Body of pancreas (tissue), 4 donors: ENCODE measurements at regions not wholly inside any gene's neighbourhood (a gene's known extent, or its start where the extent isn't known, plus 50 kb on each side); places are given as distances from the start of the nearest gene placed in this dataset.

Source experiments
- ATAC-seq: fragments of 150-250 bp; one replicate; pipeline ENCODE4 v1.9.1; 2016
- DNase-seq, 4 donors: peaks; one replicate each; pipeline ENCODE4 v3.0.0-alpha.2; 2019
- H3K27ac ChIP-seq, 4 donors: fragments of 200-600 bp; sonication (generic); 1 replicate in 3 of 4; 2 replicates in 1 of 4; pipeline versions ENCODE4 v1.5.1 to v1.6.1; 2016 to 2019; ENCODE audit warnings: mild to moderate bottlenecking in 1 of 4, mixed read lengths in 1 of 4, moderate library complexity in 1 of 4
- H3K27me3 ChIP-seq, 2 donors: fragments of 200-600 bp; sonication (generic); one replicate each; pipeline ENCODE4 v1.6.0; 2016; ENCODE audit warnings: mild to moderate bottlenecking in 1 of 2
- H3K36me3 ChIP-seq, 2 donors: fragments of 200-600 bp; sonication (generic); replicated peaks in 1 of 2; 2 replicates each; pipeline ENCODE4 v1.5.1; 2016; ENCODE audit warnings: low read depth in 2 of 2; ENCODE audit not compliant: insufficient read depth in 1 of 2
- H3K4me1 ChIP-seq: fragments of 200-600 bp; sonication (generic); one replicate; pipeline ENCODE4 v1.6.0; 2016
- H3K4me3 ChIP-seq, 2 donors: fragments of 200-600 bp; sonication (generic); 1 replicate in 1 of 2; 2 replicates in 1 of 2; pipeline ENCODE4 v1.5.1; 2016 to 2019
- H3K9me3 ChIP-seq, 3 donors: fragments of 200-600 bp; sonication (generic); 1 replicate in 2 of 3; 2 replicates in 1 of 3; pipeline ENCODE4 v1.5.1; 2016
- POLR2A ChIP-seq, 3 donors: fragments of 450-650 bp; IDR thresholded peaks; one replicate each; pipeline ENCODE4 v1.6.1; 2016; ENCODE audit warnings: antibody characterized with exemption in 3 of 3, mild to moderate bottlenecking in 2 of 3
- WGBS, 2 donors: methylation state at CpG; one replicate each; pipeline ENCODE4 v1.1.5; 2017; 5-methylcytosine and 5-hydroxymethylcytosine counted together
- intact Hi-C: fragments of 100-400 bp; cut with DNase I; formaldehyde crosslinking; loops from one replicate; pipeline ENCODE4 v1.15.1; 2023
- TF ChIP-seq, protein P1 (sequence below), 7 experiments: fragments of 450-650 bp in 4 of 7; fragments of 200-600 bp in 3 of 7; sonication (generic) in 3 of 7; IDR thresholded peaks; one replicate each; pipeline ENCODE4 v1.5.1; 2016 to 2019; ENCODE audit warnings: antibody characterized with exemption in 7 of 7

DNA sequence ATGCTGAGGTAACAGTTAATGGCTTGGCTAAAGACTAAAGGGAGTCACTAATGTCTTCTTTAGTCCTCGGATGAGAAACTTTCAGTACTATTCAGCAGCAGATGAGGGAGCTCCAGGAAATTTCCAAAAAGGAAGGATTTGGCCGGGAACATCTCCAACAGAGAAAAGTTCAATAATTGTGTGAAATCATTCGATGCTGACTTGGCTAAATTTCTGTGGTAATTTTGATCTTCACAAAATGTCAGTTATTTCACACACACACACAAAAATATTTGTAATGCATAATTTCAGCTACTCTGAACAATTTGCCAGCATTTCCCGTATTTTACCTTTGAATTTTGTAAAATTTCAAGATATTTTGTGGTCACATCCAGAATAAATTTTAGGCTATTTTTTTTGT lies 462.8 kb upstream of the MDFIC2 start:
- intact Hi-C loops = no loop called here
- Histone ChIP-seq H3K4me1 (no peaks in the 10 kb centered on the region), H3K36me3 (no peaks in the 10 kb centered on the region), H3K27me3 (no peaks in the 10 kb centered on the region), H3K4me3 (no peak overlapping the region), H3K9me3 (no peaks in the 10 kb centered on the region), H3K27ac (no peak overlapping the region)
- TF ChIP-seq, protein P1, sequence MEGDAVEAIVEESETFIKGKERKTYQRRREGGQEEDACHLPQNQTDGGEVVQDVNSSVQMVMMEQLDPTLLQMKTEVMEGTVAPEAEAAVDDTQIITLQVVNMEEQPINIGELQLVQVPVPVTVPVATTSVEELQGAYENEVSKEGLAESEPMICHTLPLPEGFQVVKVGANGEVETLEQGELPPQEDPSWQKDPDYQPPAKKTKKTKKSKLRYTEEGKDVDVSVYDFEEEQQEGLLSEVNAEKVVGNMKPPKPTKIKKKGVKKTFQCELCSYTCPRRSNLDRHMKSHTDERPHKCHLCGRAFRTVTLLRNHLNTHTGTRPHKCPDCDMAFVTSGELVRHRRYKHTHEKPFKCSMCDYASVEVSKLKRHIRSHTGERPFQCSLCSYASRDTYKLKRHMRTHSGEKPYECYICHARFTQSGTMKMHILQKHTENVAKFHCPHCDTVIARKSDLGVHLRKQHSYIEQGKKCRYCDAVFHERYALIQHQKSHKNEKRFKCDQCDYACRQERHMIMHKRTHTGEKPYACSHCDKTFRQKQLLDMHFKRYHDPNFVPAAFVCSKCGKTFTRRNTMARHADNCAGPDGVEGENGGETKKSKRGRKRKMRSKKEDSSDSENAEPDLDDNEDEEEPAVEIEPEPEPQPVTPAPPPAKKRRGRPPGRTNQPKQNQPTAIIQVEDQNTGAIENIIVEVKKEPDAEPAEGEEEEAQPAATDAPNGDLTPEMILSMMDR (IDR thresholded peaks at IDR 0.05) = no peak
- ATAC-seq (no peak), DNase-seq (no peak)
- 76 to 78% methylated on average over 4 of the region's 4 CpGs for whole genome bisulfite sequencing, 2 donors

- H3K4me1 ChIP-seq = no peaks in the 10 kb centered on the region
- H3K4me3 ChIP-seq = no peak overlapping the region
- H3K27me3 ChIP-seq = no peaks in the 10 kb centered on the region
- ATAC-seq (no peak), DNase-seq (no peak)
- TF ChIP-seq, protein P1 (IDR thresholded peaks at IDR 0.05) = no peak
- no peak for TF ChIP-seq POLR2A (IDR thresholded peaks at IDR 0.05)
- no peak overlapping the region for H3K27ac ChIP-seq
- intact Hi-C loops = no loop called here
- WGBS, 2 donors = 74 to 82% methylated on average over 1 of the region's 1 CpG
- no peaks in the 10 kb centered on the region for H3K36me3 ChIP-seq
- H3K9me3 ChIP-seq = no peaks in the 10 kb centered on the region
Observed at GRCh38 chr3:70774641-70775040, 462.2 kb upstream of the MDFIC2 start.

- H3K36me3 ChIP-seq = no peaks in the 10 kb centered on the region
- TF ChIP-seq, protein P1 (IDR thresholded peaks at IDR 0.05) = no peak
- TF ChIP-seq POLR2A (IDR thresholded peaks at IDR 0.05) = no peak
- ATAC-seq = no peak
- intact Hi-C loops = no loop called here
- WGBS, 2 donors = 79 to 84% methylated on average over 4 of the region's 4 CpGs
- H3K4me3 ChIP-seq = no peak overlapping the region
- H3K9me3 ChIP-seq = no peaks in the 10 kb centered on the region
- no peaks in the 10 kb centered on the region for H3K27me3 ChIP-seq
- DNase-seq = no peak
- no peaks in the 10 kb centered on the region for H3K4me1 ChIP-seq
- H3K27ac ChIP-seq = no peak overlapping the region
Observed at GRCh38 chr3:70771426-70772147, 459.1 kb upstream of the MDFIC2 start.

GRCh38 chr3:70770650-70771049 lies 458.2 kb upstream of the MDFIC2 start:
- no peak overlapping the region for H3K4me3 ChIP-seq
- ATAC-seq (no peak), DNase-seq (no peak)
- H3K9me3 ChIP-seq = no peaks in the 10 kb centered on the region
- H3K4me1 ChIP-seq = no peaks in the 10 kb centered on the region
- intact Hi-C loops = no loop called here
- TF ChIP-seq POLR2A (IDR thresholded peaks at IDR 0.05) = no peak
- TF ChIP-seq, protein P1 (IDR thresholded peaks at IDR 0.05) = no peak
- 76 to 84% methylated on average over 1 of the region's 1 CpG for WGBS, 2 donors
- no peak overlapping the region for H3K27ac ChIP-seq
- H3K27me3 ChIP-seq = no peaks in the 10 kb centered on the region
- no peaks in the 10 kb centered on the region for H3K36me3 ChIP-seq

- intact Hi-C loops = no loop called here
Observed at GRCh38 chr3:70766301-70766700, 453.9 kb upstream of the MDFIC2 start.

More at GRCh38 chr3:70766301-70766700, 453.9 kb upstream of the MDFIC2 start:
- Histone ChIP-seq H3K36me3 (no peaks in the 10 kb centered on the region), H3K27me3 (no peaks in the 10 kb centered on the region), H3K4me1 (no peaks in the 10 kb centered on the region), H3K9me3 (no peaks in the 10 kb centered on the region), H3K4me3 (no peak overlapping the region), H3K27ac (no peak overlapping the region)
- DNase-seq = no peak
- no peak for TF ChIP-seq POLR2A (IDR thresholded peaks at IDR 0.05)
- TF ChIP-seq, protein P1 (IDR thresholded peaks at IDR 0.05) = no peak
- WGBS, 2 donors = 83 to 90% methylated on average over 2 of the region's 2 CpGs
- no peak for ATAC-seq
